LNCaP clone FGC (cell line): ENCODE measurements at regions not wholly inside any gene's neighbourhood (a gene's known extent, or its start where the extent isn't known, plus 50 kb on each side); places are given as distances from the start of the nearest gene placed in this dataset.

ENCODE experiments used
- DNase-seq: peaks from one replicate; pipeline ENCODE4 v3.0.0-alpha.2; 2011; ENCODE audit warnings: low read depth
- H3K4me3 ChIP-seq: 2 replicates; pipeline ENCODE4 v1.5.1; 2011; ENCODE audit warnings: mild to moderate bottlenecking, low read depth, low read length, control low read depth
- CTCF ChIP-seq: IDR thresholded peaks from 2 replicates; pipeline ENCODE4 v1.5.1; 2012; ENCODE audit warnings: mild to moderate bottlenecking; ENCODE audit not compliant: control insufficient read depth, insufficient read depth; ENCODE audit errors: extremely low read depth

DNA sequence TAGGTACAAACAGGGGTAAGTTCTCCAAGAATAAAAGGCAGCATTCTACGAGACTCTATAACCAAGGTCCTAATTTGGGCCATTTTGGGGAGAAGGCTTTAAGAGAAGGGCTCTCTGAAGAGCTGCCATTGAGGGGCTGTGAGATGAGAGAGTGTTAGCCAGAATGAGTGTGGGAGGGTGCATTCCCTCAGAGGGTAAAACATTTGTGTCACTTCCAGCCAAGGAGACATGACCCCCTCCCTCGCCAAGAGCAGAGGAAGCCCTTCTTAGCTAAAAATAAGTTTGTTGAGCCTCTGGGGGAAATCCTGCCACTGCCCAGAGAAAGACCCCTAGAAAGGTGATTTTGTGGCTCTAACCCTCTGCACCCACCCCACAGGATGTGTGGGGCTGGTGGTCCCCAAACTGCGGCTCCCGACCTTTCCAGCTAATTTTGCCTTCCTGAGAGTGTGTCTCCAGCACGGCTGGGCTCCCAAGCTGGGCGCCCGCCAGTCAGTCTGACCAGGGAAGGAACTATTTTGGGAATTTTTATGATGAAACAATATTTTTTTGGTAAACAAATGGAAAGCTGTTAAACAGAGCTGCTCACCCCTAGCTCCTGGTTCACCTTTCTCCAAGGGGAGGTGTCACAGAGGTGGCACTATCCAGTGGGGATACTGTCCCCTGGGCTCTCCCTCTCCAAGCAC lies 65.9 kb upstream of the JDP2 start:
- DNase-seq = peak; percentile 7
- H3K4me3 ChIP-seq = no peak overlapping the region
- no peak for TF ChIP-seq CTCF

DNA sequence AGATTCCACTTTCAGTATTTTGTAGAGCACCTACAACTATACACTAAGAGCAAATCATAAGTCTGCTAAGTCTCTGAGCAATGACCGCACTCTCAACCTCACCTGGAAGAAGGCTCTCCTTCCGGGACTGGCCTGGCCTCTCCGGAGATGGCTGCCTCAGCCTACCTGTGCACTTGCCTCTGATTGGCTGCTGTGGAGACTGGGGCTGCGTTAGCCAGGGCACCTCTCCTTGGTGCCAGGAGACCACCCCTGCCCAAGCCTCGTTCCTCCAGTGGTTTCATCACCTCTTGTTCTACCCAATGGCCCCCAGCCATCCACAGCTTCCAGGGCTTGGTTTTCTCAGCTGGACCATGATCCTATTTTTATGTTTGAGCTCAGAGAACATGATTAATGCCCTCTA lies 64.7 kb upstream of the JDP2 start:
- H3K4me3 ChIP-seq = no peak overlapping the region
- DNase-seq = no peak
- no peak for TF ChIP-seq CTCF

- no peak for TF ChIP-seq CTCF
- DNase-seq = no peak
- no peak overlapping the region for H3K4me3 ChIP-seq
These were observed 64.1 kb upstream of the JDP2 start for GRCh38 chr14:75363570-75364227.

GRCh38 chr14:75365116-75365515 lies 62.7 kb upstream of the JDP2 start:
- no peak for TF ChIP-seq CTCF
- DNase-seq = no peak
- H3K4me3 ChIP-seq = no peak overlapping the region

DNA sequence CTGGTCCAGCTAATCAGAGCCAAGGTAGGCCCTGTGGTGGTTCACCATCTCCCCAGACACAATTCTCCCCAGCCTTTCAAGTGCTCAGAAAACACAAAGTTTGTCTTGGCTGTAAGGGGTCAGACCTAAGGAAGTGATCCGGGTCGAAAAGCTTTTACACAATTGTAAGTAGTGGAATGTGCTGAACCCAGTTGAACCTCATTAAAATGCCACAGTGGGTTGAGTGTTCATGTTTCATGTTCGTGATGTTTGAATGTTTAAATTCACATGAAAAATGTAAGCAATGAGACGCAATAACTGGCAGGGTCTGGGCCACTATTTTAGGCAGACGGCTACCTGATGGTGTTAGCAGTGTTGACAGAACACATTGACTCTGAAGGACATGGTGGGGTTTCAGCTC lies 60.9 kb upstream of the JDP2 start:
- no peak for DNase-seq
- no peak for TF ChIP-seq CTCF
- H3K4me3 ChIP-seq = no peak overlapping the region

DNA sequence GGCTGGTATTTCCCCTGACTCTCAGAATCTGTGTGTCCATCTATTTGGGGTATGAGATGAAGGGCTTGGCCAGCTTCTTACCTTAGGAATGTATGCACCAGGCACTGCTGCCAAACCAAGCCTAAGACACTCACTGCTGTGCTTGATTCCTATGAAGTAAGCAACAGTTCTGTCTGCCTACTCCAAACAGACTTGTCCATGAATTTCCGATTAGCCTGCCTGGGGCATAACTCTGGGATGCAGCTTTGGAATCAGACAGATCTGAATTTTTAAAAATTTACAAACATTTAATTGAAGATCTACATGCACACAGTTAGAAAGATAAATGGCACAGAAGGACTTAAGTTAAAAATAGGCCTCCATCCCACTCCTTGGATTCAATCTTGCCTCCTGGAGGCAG lies 59.5 kb upstream of the JDP2 start:
- H3K4me3 ChIP-seq = no peak overlapping the region
- DNase-seq = no peak
- no peak for TF ChIP-seq CTCF

DNA sequence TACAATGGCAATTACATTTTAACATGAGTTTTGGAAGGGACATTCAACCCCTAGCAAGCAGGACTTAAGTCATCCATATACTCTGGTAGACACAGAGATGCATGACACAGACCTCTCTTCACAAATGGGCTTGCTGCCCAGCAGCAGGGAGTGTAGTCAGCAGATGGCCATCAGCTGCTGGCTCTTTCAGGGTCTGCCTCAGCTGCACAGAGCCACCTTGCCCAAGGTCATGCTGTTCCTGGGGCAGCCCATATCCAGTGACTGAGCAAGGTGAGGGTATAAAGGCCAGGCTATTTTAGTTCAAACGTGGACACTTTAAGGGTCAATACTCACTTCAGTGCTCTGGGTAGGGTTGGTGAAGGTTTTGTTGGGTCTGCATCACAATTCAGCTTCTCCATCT lies 58.3 kb upstream of the JDP2 start:
- H3K4me3 ChIP-seq = no peak overlapping the region
- no peak for TF ChIP-seq CTCF
- DNase-seq = no peak
